AG09309 (cell line): ENCODE measurements at regions not wholly inside any gene's neighbourhood (a gene's known extent, or its start where the extent isn't known, plus 50 kb on each side); places are given as distances from the start of the nearest gene placed in this dataset.

ENCODE experiments used
- DNase-seq: peaks from one replicate; pipeline ENCODE4 v3.0.0-alpha.2; 2010; ENCODE audit warnings: low read depth
- H3K4me3 ChIP-seq: 2 replicates; pipeline ENCODE4 v1.5.1; 2011; ENCODE audit warnings: mild to moderate bottlenecking, low read depth, low read length, moderate library complexity; ENCODE audit not compliant: control insufficient read depth
- TF ChIP-seq, protein P1 (sequence below): IDR thresholded peaks from 2 replicates; pipeline ENCODE4 v1.5.1; 2011; ENCODE audit warnings: mild to moderate bottlenecking, low read depth, low read length, inconsistent platforms; ENCODE audit not compliant: insufficient read depth, control insufficient read depth; ENCODE audit errors: missing control alignments

GRCh38 chr1:56345831-56346230 is 233.5 kb downstream of the PLPP3 start:
- TF ChIP-seq, protein P1, sequence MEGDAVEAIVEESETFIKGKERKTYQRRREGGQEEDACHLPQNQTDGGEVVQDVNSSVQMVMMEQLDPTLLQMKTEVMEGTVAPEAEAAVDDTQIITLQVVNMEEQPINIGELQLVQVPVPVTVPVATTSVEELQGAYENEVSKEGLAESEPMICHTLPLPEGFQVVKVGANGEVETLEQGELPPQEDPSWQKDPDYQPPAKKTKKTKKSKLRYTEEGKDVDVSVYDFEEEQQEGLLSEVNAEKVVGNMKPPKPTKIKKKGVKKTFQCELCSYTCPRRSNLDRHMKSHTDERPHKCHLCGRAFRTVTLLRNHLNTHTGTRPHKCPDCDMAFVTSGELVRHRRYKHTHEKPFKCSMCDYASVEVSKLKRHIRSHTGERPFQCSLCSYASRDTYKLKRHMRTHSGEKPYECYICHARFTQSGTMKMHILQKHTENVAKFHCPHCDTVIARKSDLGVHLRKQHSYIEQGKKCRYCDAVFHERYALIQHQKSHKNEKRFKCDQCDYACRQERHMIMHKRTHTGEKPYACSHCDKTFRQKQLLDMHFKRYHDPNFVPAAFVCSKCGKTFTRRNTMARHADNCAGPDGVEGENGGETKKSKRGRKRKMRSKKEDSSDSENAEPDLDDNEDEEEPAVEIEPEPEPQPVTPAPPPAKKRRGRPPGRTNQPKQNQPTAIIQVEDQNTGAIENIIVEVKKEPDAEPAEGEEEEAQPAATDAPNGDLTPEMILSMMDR: no peak
- no peak for DNase-seq
- no peak overlapping the region for H3K4me3 ChIP-seq

GRCh38 chr1:56340977-56341376 is 238.4 kb downstream of the PLPP3 start:
- TF ChIP-seq, protein P1: no peak
- no peak for DNase-seq
- no peak overlapping the region for H3K4me3 ChIP-seq

- DNase-seq: no peak
- TF ChIP-seq, protein P1: no peak
- no peak overlapping the region for H3K4me3 ChIP-seq
These were observed 239.4 kb downstream of the PLPP3 start for GRCh38 chr1:56339786-56340465.

DNA sequence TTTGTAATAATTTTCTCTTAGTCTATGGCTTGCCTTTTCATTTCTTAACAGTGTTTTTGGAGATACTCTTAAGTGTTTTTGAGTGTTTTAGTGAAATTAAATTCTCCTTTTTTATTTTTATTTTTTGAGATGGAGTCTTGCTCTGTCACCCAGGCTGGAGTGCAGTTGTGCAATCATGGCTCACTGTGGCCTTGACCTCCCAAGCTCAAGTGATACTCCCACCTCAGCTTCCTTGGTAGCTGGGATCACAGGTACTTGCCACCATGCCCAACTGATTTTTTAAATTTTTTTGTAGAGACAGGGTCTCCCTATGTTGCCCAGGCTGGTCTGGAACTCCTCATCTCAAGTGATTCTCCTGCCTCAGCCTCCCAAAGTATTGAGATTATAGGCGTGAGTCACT is 240.3 kb downstream of the PLPP3 start:
- DNase-seq: no peak
- TF ChIP-seq, protein P1: no peak
- H3K4me3 ChIP-seq: no peak overlapping the region

- H3K4me3 ChIP-seq: no peak overlapping the region
- TF ChIP-seq, protein P1: no peak
- no peak for DNase-seq
These were observed 242.4 kb downstream of the PLPP3 start for GRCh38 chr1:56336982-56337381.

DNA sequence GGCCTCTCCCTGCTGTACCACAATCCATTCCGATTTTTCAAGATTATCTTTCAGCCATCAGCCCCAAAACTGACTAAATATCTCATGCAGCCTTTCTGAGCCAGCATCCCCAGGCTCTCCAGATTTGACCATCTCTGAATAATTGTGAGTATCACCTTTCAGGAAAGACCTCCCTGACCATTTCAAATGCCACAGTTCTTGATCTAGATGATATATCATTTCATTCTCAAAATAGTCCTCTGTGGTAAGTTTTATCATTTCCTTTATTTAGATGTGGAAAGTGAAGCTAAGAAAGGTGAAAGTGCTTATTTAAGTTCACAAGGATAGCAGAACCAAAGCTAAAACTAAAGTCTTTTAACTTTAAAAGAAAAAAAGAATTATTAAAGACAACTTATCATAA is 244.0 kb downstream of the PLPP3 start:
- DNase-seq: no peak
- TF ChIP-seq, protein P1: no peak
- H3K4me3 ChIP-seq: no peak overlapping the region
